ENCODE measurements at regions not wholly inside any gene's neighbourhood (a gene's known extent, or its start where the extent isn't known, plus 50 kb on each side); places are given as distances from the start of the nearest gene placed in this dataset.

- H3K9me3 ChIP-seq (ENCODE audit: control insufficient read depth, low read depth, low read length): peaks cover 9% of the 10 kb centered on the region
- H3K9me1 ChIP-seq (ENCODE audit: control insufficient read depth, extremely low read depth, insufficient read depth, low read length): no peaks in the 10 kb centered on the region
- H2AFZ ChIP-seq (ENCODE audit: control insufficient read depth, low read length): no peak overlapping the region
- FAIRE-seq (no peak), DNase-seq (ENCODE audit: low read depth, low spot score) (no peak)
- dilution Hi-C loops (cut with MboI; ENCODE audit: extremely low pct_ligation_motif_present, low sequenced_read_pairs): no loop called here
- H4K20me1 ChIP-seq (ENCODE audit: control insufficient read depth, extremely low read depth, insufficient read depth, low read length): no peaks in the 10 kb centered on the region
- no peak overlapping the region for H3K27ac ChIP-seq (ENCODE audit: control insufficient read depth, insufficient read depth, low read length)
- no peaks in the 10 kb centered on the region for H3K79me2 ChIP-seq (ENCODE audit: control insufficient read depth, insufficient read depth, low read length)
- no peaks in the 10 kb centered on the region for H3K27me3 ChIP-seq (ENCODE audit: control insufficient read depth, extremely low read depth, insufficient read depth, low read length)
- H3K36me3 ChIP-seq (ENCODE audit: control insufficient read depth in 2 of 2, extremely low read depth in 1 of 2, insufficient read depth in 2 of 2, low read length in 2 of 2): no peaks in the 10 kb centered on the region
- H3K4me3 ChIP-seq (ENCODE audit: control insufficient read depth in 2 of 3, extremely low read depth in 1 of 3, insufficient read depth in 2 of 3, low read depth in 1 of 3, low read length in 3 of 3): no peak overlapping the region
- no peak overlapping the region for H3K4me2 ChIP-seq (ENCODE audit: control insufficient read depth, extremely low read depth, insufficient read depth, low read depth, low read length)
- H3K4me1 ChIP-seq (ENCODE audit: control insufficient read depth, extremely low read depth, insufficient read depth, low read length): no peaks in the 10 kb centered on the region
- no peak for TF ChIP-seq CTCF (optimal IDR thresholded peaks at IDR 0.05 in 1 of 3, IDR thresholded peaks at IDR 0.05 in 1 of 3, conservative IDR thresholded peaks at IDR 0.05 in 1 of 3; ENCODE audit: extremely low read depth in 1 of 3, insufficient read depth in 2 of 3, low read length in 3 of 3)
- TF ChIP-seq EZH2 (IDR thresholded peaks at IDR 0.05; ENCODE audit: low read length): no peak
- H3K9ac ChIP-seq (ENCODE audit: control insufficient read depth, extremely low read depth, insufficient read depth, low read length): no peak overlapping the region
These were observed 220.0 kb downstream of the TEX29 start for GRCh38 chr13:111540486-111540885.

GRCh38 chr13:111541345-111541744 lies 220.9 kb downstream of the TEX29 start:
- H3K79me2 ChIP-seq (ENCODE audit: control insufficient read depth, insufficient read depth, low read length): no peaks in the 10 kb centered on the region
- H3K9me3 ChIP-seq (ENCODE audit: control insufficient read depth, low read depth, low read length): peaks cover 9% of the 10 kb centered on the region
- FAIRE-seq (no peak), DNase-seq (ENCODE audit: low read depth, low spot score) (no peak)
- dilution Hi-C loops (cut with MboI; ENCODE audit: extremely low pct_ligation_motif_present, low sequenced_read_pairs): no loop called here
- no peak overlapping the region for H2AFZ ChIP-seq (ENCODE audit: control insufficient read depth, low read length)
- no peaks in the 10 kb centered on the region for H3K9me1 ChIP-seq (ENCODE audit: control insufficient read depth, extremely low read depth, insufficient read depth, low read length)
- H3K9ac ChIP-seq (ENCODE audit: control insufficient read depth, extremely low read depth, insufficient read depth, low read length): no peak overlapping the region
- H3K4me2 ChIP-seq (ENCODE audit: control insufficient read depth, extremely low read depth, insufficient read depth, low read depth, low read length): no peak overlapping the region
- no peaks in the 10 kb centered on the region for H3K4me1 ChIP-seq (ENCODE audit: control insufficient read depth, extremely low read depth, insufficient read depth, low read length)
- H3K27me3 ChIP-seq (ENCODE audit: control insufficient read depth, extremely low read depth, insufficient read depth, low read length): no peaks in the 10 kb centered on the region
- no peaks in the 10 kb centered on the region for H4K20me1 ChIP-seq (ENCODE audit: control insufficient read depth, extremely low read depth, insufficient read depth, low read length)
- no peak for TF ChIP-seq EZH2 (IDR thresholded peaks at IDR 0.05; ENCODE audit: low read length)
- no peak for TF ChIP-seq CTCF (optimal IDR thresholded peaks at IDR 0.05 in 1 of 3, IDR thresholded peaks at IDR 0.05 in 1 of 3, conservative IDR thresholded peaks at IDR 0.05 in 1 of 3; ENCODE audit: extremely low read depth in 1 of 3, insufficient read depth in 2 of 3, low read length in 3 of 3)
- no peak overlapping the region for H3K27ac ChIP-seq (ENCODE audit: control insufficient read depth, insufficient read depth, low read length)
- H3K36me3 ChIP-seq (ENCODE audit: control insufficient read depth in 2 of 2, extremely low read depth in 1 of 2, insufficient read depth in 2 of 2, low read length in 2 of 2): no peaks in the 10 kb centered on the region
- H3K4me3 ChIP-seq (ENCODE audit: control insufficient read depth in 2 of 3, extremely low read depth in 1 of 3, insufficient read depth in 2 of 3, low read depth in 1 of 3, low read length in 3 of 3): no peak overlapping the region

Measured in keratinocyte (primary cell).